Astrocyte (in vitro differentiated cells and primary cell): ENCODE measurements at regions not wholly inside any gene's neighbourhood (a gene's known extent, or its start where the extent isn't known, plus 50 kb on each side); places are given as distances from the start of the nearest gene placed in this dataset.

Source experiments
- EZH2 ChIP-seq: IDR thresholded peaks from 2 replicates; pipeline ENCODE4 v1.6.1; 2012; ENCODE audit warnings: mild to moderate bottlenecking, low read length, inconsistent platforms; ENCODE audit not compliant: insufficient read depth
- TF ChIP-seq, protein P1 (sequence below): IDR thresholded peaks from 2 replicates; pipeline ENCODE4 v1.5.1; 2011; ENCODE audit warnings: low read depth, mild to moderate bottlenecking, inconsistent platforms, low read length, moderate library complexity; ENCODE audit not compliant: insufficient read depth

DNA sequence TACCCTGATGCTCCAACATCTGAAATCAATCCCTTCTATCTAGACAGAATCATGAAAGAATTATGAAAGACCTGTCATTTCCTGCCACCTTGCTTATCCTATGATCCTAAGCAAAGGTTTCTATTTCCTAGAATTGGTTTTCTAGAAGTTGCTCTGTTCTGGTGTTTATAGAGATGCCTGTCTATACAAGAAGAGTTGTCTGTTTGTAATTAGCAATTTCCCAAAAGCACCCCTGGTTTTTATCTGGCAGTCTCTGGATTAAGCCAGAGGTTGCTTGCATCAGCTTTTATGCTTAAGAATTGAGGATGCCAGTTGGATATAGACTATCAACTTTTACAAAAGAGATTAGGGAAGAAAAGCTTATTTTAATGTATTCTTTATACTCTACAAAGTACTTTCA lies 133.0 kb upstream of the EFNA5 start:
- TF ChIP-seq, protein P1, sequence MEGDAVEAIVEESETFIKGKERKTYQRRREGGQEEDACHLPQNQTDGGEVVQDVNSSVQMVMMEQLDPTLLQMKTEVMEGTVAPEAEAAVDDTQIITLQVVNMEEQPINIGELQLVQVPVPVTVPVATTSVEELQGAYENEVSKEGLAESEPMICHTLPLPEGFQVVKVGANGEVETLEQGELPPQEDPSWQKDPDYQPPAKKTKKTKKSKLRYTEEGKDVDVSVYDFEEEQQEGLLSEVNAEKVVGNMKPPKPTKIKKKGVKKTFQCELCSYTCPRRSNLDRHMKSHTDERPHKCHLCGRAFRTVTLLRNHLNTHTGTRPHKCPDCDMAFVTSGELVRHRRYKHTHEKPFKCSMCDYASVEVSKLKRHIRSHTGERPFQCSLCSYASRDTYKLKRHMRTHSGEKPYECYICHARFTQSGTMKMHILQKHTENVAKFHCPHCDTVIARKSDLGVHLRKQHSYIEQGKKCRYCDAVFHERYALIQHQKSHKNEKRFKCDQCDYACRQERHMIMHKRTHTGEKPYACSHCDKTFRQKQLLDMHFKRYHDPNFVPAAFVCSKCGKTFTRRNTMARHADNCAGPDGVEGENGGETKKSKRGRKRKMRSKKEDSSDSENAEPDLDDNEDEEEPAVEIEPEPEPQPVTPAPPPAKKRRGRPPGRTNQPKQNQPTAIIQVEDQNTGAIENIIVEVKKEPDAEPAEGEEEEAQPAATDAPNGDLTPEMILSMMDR = no peak
- no peak for TF ChIP-seq EZH2
